Colonic mucosa (tissue), 4 donors: ENCODE measurements at regions not wholly inside any gene's neighbourhood (a gene's known extent, or its start where the extent isn't known, plus 50 kb on each side); places are given as distances from the start of the nearest gene placed in this dataset.

Source experiments
- DNase-seq: peaks from one replicate; pipeline ENCODE4 v3.0.0-alpha.2; 2020
- H3K27ac ChIP-seq: fragments of 200-600 bp; one replicate; pipeline ENCODE4 v1.8.0; 2021
- H3K27me3 ChIP-seq: fragments of 200-600 bp; one replicate; pipeline ENCODE4 v1.8.0; 2021
- H3K36me3 ChIP-seq: fragments of 200-600 bp; one replicate; pipeline ENCODE4 v1.8.0; 2021
- H3K4me1 ChIP-seq: fragments of 200-600 bp; one replicate; pipeline ENCODE4 v1.8.0; 2021; ENCODE audit warnings: mild to moderate bottlenecking
- H3K4me3 ChIP-seq: fragments of 200-600 bp; one replicate; pipeline ENCODE4 v1.8.0; 2021
- H3K9ac ChIP-seq, 2 donors: one replicate each; pipeline ENCODE4 v1.7.0; 2013; ENCODE audit warnings: control low read depth in 2 of 2, low read depth in 2 of 2, low read length in 2 of 2
- H3K9me3 ChIP-seq: fragments of 200-600 bp; one replicate; pipeline ENCODE4 v1.8.0; 2021
- CTCF ChIP-seq: fragments of 200-600 bp; IDR thresholded peaks from one replicate; pipeline ENCODE4 v1.8.0; 2022; ENCODE audit warnings: antibody characterized with exemption, mild to moderate bottlenecking
- intact Hi-C: fragments of 100-400 bp; cut with DNase I; formaldehyde crosslinking; loops from one replicate; pipeline ENCODE4 v1.14.1; 2022
- donor health status: healthy.
- donor health status: DM: no; HTN: no; CAD: no.
- donor health status: DM: no; HTN: no; CAD: no.

GRCh38 chr4:32025851-32026459 lies 1305.8 kb downstream of the PCDH7 start:
- no peaks in the 10 kb centered on the region for H3K4me1 ChIP-seq
- no peak overlapping the region for H3K4me3 ChIP-seq
- H3K27me3 ChIP-seq: no peaks in the 10 kb centered on the region
- H3K9me3 ChIP-seq: no peaks in the 10 kb centered on the region
- peak overlapping the region; percentile 34 for H3K27ac ChIP-seq
- TF ChIP-seq CTCF: no peak
- peak; percentile 21 for DNase-seq
- intact Hi-C loops: no loop called here
- H3K9ac ChIP-seq: no peak overlapping the region
- no peaks in the 10 kb centered on the region for H3K36me3 ChIP-seq

GRCh38 chr4:32030406-32030805 lies 1310.2 kb downstream of the PCDH7 start:
- intact Hi-C loops: no loop called here
- Histone ChIP-seq H3K9me3 (no peaks in the 10 kb centered on the region), H3K4me3 (no peak overlapping the region)

GRCh38 chr4:32031026-32031425 lies 1310.9 kb downstream of the PCDH7 start:
- intact Hi-C loops: no loop called here
- H3K27me3 ChIP-seq: no peaks in the 10 kb centered on the region
- no peaks in the 10 kb centered on the region for H3K4me1 ChIP-seq
- H3K9ac ChIP-seq: no peak overlapping the region
- no peak for DNase-seq
- H3K36me3 ChIP-seq: no peaks in the 10 kb centered on the region
- H3K9me3 ChIP-seq: no peaks in the 10 kb centered on the region
- TF ChIP-seq CTCF: no peak
- H3K27ac ChIP-seq: no peak overlapping the region
- H3K4me3 ChIP-seq: no peak overlapping the region

More at GRCh38 chr4:32030406-32030805, 1310.2 kb downstream of the PCDH7 start:
- DNase-seq: no peak
- H3K27me3 ChIP-seq: no peaks in the 10 kb centered on the region
- H3K36me3 ChIP-seq: no peaks in the 10 kb centered on the region
- no peak overlapping the region for H3K9ac ChIP-seq
- no peaks in the 10 kb centered on the region for H3K4me1 ChIP-seq
- H3K27ac ChIP-seq: no peak overlapping the region
- TF ChIP-seq CTCF: no peak

GRCh38 chr4:32032136-32032672 lies 1312.0 kb downstream of the PCDH7 start:
- no peak for TF ChIP-seq CTCF
- Histone ChIP-seq H3K36me3 (no peaks in the 10 kb centered on the region), H3K9ac (no peak overlapping the region), H3K27ac (no peak overlapping the region), H3K4me1 (no peaks in the 10 kb centered on the region), H3K27me3 (no peaks in the 10 kb centered on the region), H3K9me3 (no peaks in the 10 kb centered on the region), H3K4me3 (no peak overlapping the region)
- intact Hi-C loops: no loop called here
- DNase-seq: no peak

GRCh38 chr4:32037399-32037798 lies 1317.2 kb downstream of the PCDH7 start:
- no peaks in the 10 kb centered on the region for H3K36me3 ChIP-seq
- intact Hi-C loops: no loop called here
- H3K9ac ChIP-seq: no peak overlapping the region
- no peak for TF ChIP-seq CTCF
- H3K4me1 ChIP-seq: no peaks in the 10 kb centered on the region
- no peak for DNase-seq
- no peak overlapping the region for H3K4me3 ChIP-seq
- no peaks in the 10 kb centered on the region for H3K27me3 ChIP-seq
- H3K9me3 ChIP-seq: no peaks in the 10 kb centered on the region
- no peak overlapping the region for H3K27ac ChIP-seq
